Erythroblast (primary cell): ENCODE measurements at regions not wholly inside any gene's neighbourhood (a gene's known extent, or its start where the extent isn't known, plus 50 kb on each side); places are given as distances from the start of the nearest gene placed in this dataset.

Experiments used
- DNase-seq, 2 experiments: peaks; one replicate each; lab custom pipeline; 2025; lab: John Stamatoyannopoulos, UW
- GATA1 ChIP-seq: IDR thresholded peaks from 2 replicates; pipeline ENCODE4 v1.6.1; 2011; ENCODE audit warnings: low read depth, mild to moderate bottlenecking, control low read depth, low read length, moderate library complexity
- POLR2A ChIP-seq: IDR thresholded peaks from 2 replicates; pipeline ENCODE4 v1.6.1; 2011; ENCODE audit warnings: mild to moderate bottlenecking, low read length

DNA sequence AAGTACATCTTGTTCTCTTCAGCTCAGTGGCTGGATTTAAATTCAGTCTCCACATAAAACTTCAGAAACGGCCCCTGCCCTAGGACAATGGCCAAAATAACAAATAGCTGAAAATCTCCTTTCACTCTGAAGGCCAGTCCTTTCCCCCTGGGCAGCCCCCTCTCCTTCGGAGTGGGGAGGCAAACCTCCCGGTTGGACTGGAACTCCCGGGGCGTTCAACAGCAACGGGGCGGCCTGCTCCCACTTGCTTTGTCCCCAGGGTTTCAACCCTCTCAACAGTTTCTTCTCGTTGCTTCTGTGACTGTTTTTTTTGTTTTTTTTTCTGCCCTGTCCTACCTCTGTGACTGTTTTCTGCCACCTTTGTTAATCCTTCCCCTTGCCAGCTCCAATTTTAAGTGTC, 102.6 kb upstream of the DUSP22 start:
- no peak for DNase-seq

DNA sequence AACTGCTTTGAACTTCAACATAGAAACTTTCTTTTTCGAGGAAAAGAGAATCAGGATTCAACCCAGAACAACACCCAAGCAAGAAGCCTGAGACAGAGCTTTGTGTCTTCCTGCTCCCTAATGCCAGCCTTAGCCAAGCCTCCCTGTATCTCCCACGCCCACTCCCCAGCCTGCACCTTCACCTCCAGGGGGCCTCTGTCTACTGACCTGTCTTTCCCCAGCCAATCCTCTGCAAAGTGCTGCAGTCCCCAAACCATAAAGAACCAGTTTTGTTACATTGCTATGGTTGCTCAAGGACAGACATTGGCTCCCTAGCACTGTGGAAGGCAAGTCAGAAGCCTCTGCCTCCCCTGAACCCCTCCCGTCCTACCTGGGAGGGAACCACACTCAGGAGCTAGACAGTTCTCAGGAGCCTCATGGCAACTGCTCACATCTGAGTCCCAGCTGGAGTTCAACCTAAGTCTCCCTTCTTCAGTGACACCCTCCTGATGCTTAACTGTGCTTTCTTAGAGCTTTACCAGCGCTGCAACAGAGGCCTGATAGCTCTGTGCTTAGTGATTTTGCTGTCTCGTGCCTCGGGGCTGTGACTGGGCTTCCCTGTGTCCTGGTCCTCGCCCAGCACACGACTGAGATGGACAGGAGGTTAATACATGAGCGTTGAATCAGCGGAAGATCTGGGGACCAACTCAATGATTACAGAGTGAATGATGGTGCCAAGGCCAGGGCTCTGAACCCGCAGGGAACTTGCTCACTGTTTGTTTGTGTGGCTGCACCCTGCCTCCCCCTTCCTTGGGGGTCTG, 101.5 kb upstream of the DUSP22 start:
- TF ChIP-seq POLR2A (no peak), GATA1 (no peak)
- DNase-seq, result no peak

More for the DNA sequence above, 102.6 kb upstream of the DUSP22 start:
- no peak for TF ChIP-seq POLR2A
- TF ChIP-seq GATA1, result no peak

DNA sequence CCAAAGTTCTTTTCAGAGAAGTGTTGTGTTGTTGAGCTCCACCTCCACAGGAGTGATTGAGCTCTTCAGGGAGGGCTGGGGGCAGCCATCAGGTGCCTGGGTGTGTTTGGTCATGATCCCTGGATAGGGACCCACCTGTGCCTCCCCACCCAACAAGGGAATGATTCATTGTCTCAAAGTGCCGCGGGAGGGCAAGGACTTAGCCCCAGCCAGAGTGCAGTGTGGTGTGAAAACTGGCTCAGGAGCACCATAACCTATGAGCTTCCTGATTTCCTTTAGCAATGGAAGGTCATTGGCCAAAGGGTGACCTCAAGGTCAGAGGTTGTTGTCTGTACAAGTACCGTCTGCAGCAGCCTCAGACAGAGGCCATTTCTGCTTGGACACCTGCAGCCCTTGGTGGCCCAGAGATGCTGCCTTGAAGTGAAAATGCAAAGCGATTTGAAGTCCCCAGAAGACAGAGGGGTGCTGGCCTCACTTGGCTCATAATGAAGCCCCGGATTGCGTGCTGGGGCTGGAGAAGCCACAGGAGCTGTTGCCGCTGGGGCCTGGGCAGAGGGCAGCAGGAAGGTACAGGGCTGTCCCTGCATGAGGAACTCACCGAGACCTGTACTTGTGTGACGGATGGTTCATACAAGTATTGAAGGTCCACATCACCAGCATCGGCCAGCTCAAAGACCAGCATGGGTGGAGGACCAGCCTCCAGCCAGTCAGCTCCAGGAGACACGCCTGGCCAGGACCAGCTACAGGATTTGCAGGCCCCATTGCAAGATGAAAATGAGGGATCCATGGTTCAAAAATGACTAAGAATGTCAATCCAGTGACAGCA, 100.6 kb upstream of the DUSP22 start:
- TF ChIP-seq POLR2A (no peak), GATA1 (no peak)
- no peak for DNase-seq

GRCh38 chr6:192313-192664, 100.0 kb upstream of the DUSP22 start:
- TF ChIP-seq POLR2A, result no peak
- TF ChIP-seq GATA1, result no peak
- DNase-seq, result no peak

DNA sequence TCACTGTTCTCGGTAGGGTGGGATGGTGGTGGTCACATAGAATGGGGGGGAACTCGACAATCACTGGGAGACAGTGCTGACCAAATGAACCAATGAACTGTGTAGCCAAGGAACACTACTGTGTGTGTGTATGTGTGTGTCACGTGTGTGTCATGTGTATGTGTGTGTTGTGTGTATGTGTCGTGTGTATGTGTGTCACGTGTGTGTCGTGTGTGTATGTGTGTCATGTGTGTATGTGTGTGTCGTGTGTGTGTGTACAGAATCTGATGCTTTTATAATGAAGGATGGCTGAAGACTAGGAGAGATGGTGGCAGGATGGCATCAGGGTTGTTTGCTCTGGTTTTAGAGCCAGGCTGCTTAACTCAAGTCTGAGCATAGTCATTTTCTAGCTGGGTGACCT, 99.1 kb upstream of the DUSP22 start:
- TF ChIP-seq GATA1, result no peak
- TF ChIP-seq POLR2A, result no peak
- DNase-seq, result no peak

DNA sequence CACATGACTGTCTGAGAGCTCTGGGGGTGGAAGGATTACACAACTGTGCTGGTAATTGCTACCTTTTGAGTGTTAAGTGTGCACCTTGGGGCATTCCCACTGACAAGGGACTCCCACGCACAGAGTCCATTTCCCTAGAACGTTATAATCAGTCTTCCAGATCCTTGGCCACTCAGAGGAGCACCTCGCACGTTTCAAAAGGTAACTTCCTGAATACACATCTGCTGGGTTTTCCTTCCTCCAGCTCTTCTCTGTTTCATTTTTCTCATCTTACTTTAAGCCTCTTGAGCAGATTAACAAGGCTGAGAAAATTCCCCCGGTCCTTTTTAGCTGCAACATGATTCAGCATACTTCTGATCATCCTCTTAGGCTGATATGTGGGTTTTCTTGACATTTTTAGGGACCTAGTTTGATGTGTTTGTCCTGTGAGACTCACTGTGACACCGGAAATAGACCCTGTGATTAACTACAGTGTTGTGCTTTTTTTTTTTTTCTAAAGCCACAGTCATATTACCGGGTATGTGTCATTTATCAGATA, 98.4 kb upstream of the DUSP22 start:
- no peak for DNase-seq
- TF ChIP-seq GATA1 (no peak), POLR2A (no peak)

GRCh38 chr6:195861-196360, 96.4 kb upstream of the DUSP22 start:
- TF ChIP-seq POLR2A, result no peak
- no peak for TF ChIP-seq GATA1
- no peak for DNase-seq

GRCh38 chr6:196543-196942, 95.7 kb upstream of the DUSP22 start:
- TF ChIP-seq GATA1, result no peak
- no peak for TF ChIP-seq POLR2A
- no peak for DNase-seq

GRCh38 chr6:203661-204060, 88.6 kb upstream of the DUSP22 start:
- TF ChIP-seq GATA1 (no peak), POLR2A (no peak)
- DNase-seq, result no peak

DNA sequence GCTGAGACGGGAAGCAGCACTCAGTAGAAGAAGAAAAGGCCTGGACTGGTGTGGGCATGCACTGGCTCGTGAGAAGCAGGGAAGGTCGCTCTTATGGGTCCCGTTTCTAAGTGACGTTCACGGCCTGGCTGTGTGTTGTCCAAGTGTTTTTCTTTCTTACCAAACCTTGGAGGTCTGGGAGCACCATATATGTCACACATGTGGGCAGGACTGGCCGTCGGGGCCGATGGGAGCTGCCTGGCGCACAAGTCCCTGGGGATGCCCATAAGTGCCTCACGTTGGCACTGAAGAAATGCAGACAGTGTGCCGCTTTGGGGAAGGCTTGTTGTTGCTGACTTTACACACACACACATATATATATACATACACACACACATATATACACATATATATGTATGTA, 86.0 kb upstream of the DUSP22 start:
- TF ChIP-seq POLR2A (no peak), GATA1 (no peak)
- DNase-seq, result no peak

DNA sequence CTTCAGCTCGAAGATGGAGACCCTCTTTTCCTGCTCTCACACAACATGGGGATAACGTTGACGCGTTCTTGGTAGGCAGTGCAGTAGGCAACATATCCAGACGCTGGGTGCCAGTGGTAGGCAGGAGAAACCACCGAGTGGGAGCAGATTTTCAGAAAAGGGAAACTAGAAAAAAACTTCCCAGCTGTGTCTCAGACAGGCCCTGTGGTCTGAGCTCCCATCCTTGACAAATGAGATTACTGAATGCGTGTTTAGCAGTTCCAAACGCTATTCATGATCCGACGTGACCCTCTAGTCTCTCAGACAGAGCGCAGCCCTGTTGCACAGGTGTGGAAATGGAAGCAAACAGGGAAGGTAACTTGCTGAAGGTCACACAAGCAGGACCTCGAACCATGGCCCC, 83.9 kb upstream of the DUSP22 start:
- TF ChIP-seq GATA1 (no peak), POLR2A (no peak)
- no peak for DNase-seq

- DNase-seq, result no peak
- no peak for TF ChIP-seq GATA1
- no peak for TF ChIP-seq POLR2A
Observed at GRCh38 chr6:208938-209337, 83.3 kb upstream of the DUSP22 start.

GRCh38 chr6:209432-210103, 82.7 kb upstream of the DUSP22 start:
- no peak for DNase-seq
- no peak for TF ChIP-seq GATA1
- no peak for TF ChIP-seq POLR2A

DNA sequence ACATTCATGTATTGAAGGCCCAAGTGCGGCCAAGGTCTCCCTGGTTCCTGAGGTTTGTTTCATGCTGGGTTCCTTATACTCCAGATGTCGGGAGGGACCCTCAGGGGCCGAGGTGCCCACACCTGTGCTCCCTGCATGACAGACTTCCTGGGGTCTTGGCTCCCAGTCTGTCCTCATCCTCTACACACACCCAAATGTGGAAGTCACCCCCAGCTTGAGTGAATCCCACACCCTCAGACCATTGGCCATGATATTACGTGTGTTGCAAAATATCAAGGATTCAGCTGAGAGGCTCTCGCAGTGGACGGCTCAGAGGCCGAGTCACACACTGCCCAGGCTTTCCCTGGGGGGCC, 82.2 kb upstream of the DUSP22 start:
- TF ChIP-seq GATA1, result no peak
- TF ChIP-seq POLR2A, result no peak
- no peak for DNase-seq
